Activated CD8-positive, alpha-beta memory T cell treated with anti-CD3 and anti-CD28 coated beads, Interleukin-2, amount 10 ng/mL, durations not matched to agents 7 days and 5 days (primary cell): ENCODE measurements at regions not wholly inside any gene's neighbourhood (a gene's known extent, or its start where the extent isn't known, plus 50 kb on each side); places are given as distances from the start of the nearest gene placed in this dataset.

Experiments
- ATAC-seq: fragments of 150-1000 bp; cut with Tn5 transposase; one replicate; pipeline ENCODE4 v1.10.0; 2021; ENCODE audit warnings: moderate library complexity
- CTCF ChIA-PET: fragments of 350-600 bp; sonication (Branson Sonifier 250); formaldehyde crosslinking; loops from one replicate; lab custom pipeline; 2021; ENCODE audit warnings: antibody characterized with exemption; lab: Charles Lee
- DNase-seq: peaks from one replicate; pipeline ENCODE4 v3.0.0-alpha.2; 2020
- H3K27ac Mint-ChIP-seq: one replicate; pipeline ENCODE4 v1.8.0; 2021; ENCODE audit warnings: mild to moderate bottlenecking, mixed read lengths
- H3K27me3 Mint-ChIP-seq: one replicate; pipeline ENCODE4 v1.8.0; 2021; ENCODE audit warnings: mixed read lengths
- H3K36me3 Mint-ChIP-seq: one replicate; pipeline ENCODE4 v1.8.0; 2021; ENCODE audit warnings: mild to moderate bottlenecking, mixed read lengths
- H3K4me1 Mint-ChIP-seq: one replicate; pipeline ENCODE4 v1.8.0; 2021; ENCODE audit warnings: mixed read lengths
- H3K4me3 Mint-ChIP-seq: one replicate; pipeline ENCODE4 v1.8.0; 2021; ENCODE audit warnings: mild to moderate bottlenecking, moderate library complexity, mixed read lengths
- H3K9me3 Mint-ChIP-seq: one replicate; pipeline ENCODE4 v1.8.0; 2022; ENCODE audit warnings: low read depth, mixed read lengths

- no peak overlapping the region for H3K4me3 Mint-ChIP-seq
- no peaks in the 10 kb centered on the region for H3K36me3 Mint-ChIP-seq
- no peak overlapping the region for H3K27ac Mint-ChIP-seq
- CTCF ChIA-PET = no interaction called here
- ATAC-seq = no peak
- H3K4me1 Mint-ChIP-seq = no peaks in the 10 kb centered on the region
- no peaks in the 10 kb centered on the region for H3K9me3 Mint-ChIP-seq
- no peak for DNase-seq
- H3K27me3 Mint-ChIP-seq = no peaks in the 10 kb centered on the region
Measured at GRCh38 chr4:10746371-10747171, 62.0 kb upstream of the CLNK start.

- CTCF ChIA-PET = no interaction called here
- H3K27me3 Mint-ChIP-seq = no peaks in the 10 kb centered on the region
- no peaks in the 10 kb centered on the region for H3K4me1 Mint-ChIP-seq
- H3K27ac Mint-ChIP-seq = no peak overlapping the region
- ATAC-seq (no peak), DNase-seq (no peak)
- H3K4me3 Mint-ChIP-seq = no peak overlapping the region
- H3K9me3 Mint-ChIP-seq = no peaks in the 10 kb centered on the region
- no peaks in the 10 kb centered on the region for H3K36me3 Mint-ChIP-seq
Measured at GRCh38 chr4:10743357-10743756, 58.8 kb upstream of the CLNK start.

- Mint-ChIP-seq H3K27ac (no peak overlapping the region), H3K4me1 (no peaks in the 10 kb centered on the region), H3K4me3 (no peak overlapping the region), H3K36me3 (no peaks in the 10 kb centered on the region), H3K9me3 (no peaks in the 10 kb centered on the region), H3K27me3 (no peaks in the 10 kb centered on the region)
- CTCF ChIA-PET = no interaction called here
- no peak for ATAC-seq
- DNase-seq = no peak
Measured at GRCh38 chr4:10741961-10742699, 57.6 kb upstream of the CLNK start.

GRCh38 chr4:10740891-10741620, 56.5 kb upstream of the CLNK start:
- Mint-ChIP-seq H3K36me3 (no peaks in the 10 kb centered on the region), H3K27me3 (peaks cover 2% of the 10 kb centered on the region), H3K4me3 (no peak overlapping the region), H3K4me1 (no peaks in the 10 kb centered on the region), H3K9me3 (no peaks in the 10 kb centered on the region), H3K27ac (no peak overlapping the region)
- CTCF ChIA-PET = no interaction called here
- DNase-seq (no peak), ATAC-seq (no peak)

- no peak for DNase-seq
- H3K4me3 Mint-ChIP-seq = no peak overlapping the region
- H3K27me3 Mint-ChIP-seq = peaks cover 2% of the 10 kb centered on the region
- no peaks in the 10 kb centered on the region for H3K9me3 Mint-ChIP-seq
- H3K4me1 Mint-ChIP-seq = no peaks in the 10 kb centered on the region
- no peak for ATAC-seq
- no peak overlapping the region for H3K27ac Mint-ChIP-seq
- CTCF ChIA-PET = no interaction called here
- H3K36me3 Mint-ChIP-seq = no peaks in the 10 kb centered on the region
Measured at GRCh38 chr4:10740251-10740650, 55.7 kb upstream of the CLNK start.

- ATAC-seq = no peak
- H3K4me1 Mint-ChIP-seq = no peaks in the 10 kb centered on the region
- H3K36me3 Mint-ChIP-seq = no peaks in the 10 kb centered on the region
- no peak overlapping the region for H3K4me3 Mint-ChIP-seq
- no peaks in the 10 kb centered on the region for H3K9me3 Mint-ChIP-seq
- CTCF ChIA-PET = no interaction called here
- H3K27me3 Mint-ChIP-seq = peaks cover 2% of the 10 kb centered on the region
- H3K27ac Mint-ChIP-seq = no peak overlapping the region
- no peak for DNase-seq
Measured at GRCh38 chr4:10738826-10739489, 54.4 kb upstream of the CLNK start.

GRCh38 chr4:10737337-10737736, 52.8 kb upstream of the CLNK start:
- DNase-seq (no peak), ATAC-seq (no peak)
- Mint-ChIP-seq H3K27me3 (peaks cover 8% of the 10 kb centered on the region), H3K4me3 (no peak overlapping the region), H3K4me1 (peaks cover 5% of the 10 kb centered on the region), H3K9me3 (no peaks in the 10 kb centered on the region), H3K27ac (no peak overlapping the region), H3K36me3 (no peaks in the 10 kb centered on the region)
- CTCF ChIA-PET = no interaction called here

GRCh38 chr4:10736895-10737294, 52.3 kb upstream of the CLNK start:
- H3K27ac Mint-ChIP-seq = no peak overlapping the region
- H3K4me3 Mint-ChIP-seq = no peak overlapping the region
- H3K9me3 Mint-ChIP-seq = no peaks in the 10 kb centered on the region
- ATAC-seq (no peak), DNase-seq (no peak)
- no peaks in the 10 kb centered on the region for H3K36me3 Mint-ChIP-seq
- H3K4me1 Mint-ChIP-seq = peaks cover 8% of the 10 kb centered on the region
- CTCF ChIA-PET = no interaction called here
- H3K27me3 Mint-ChIP-seq = peaks cover 8% of the 10 kb centered on the region

GRCh38 chr4:10736266-10736665, 51.7 kb upstream of the CLNK start:
- Mint-ChIP-seq H3K4me1 (peaks cover 12% of the 10 kb centered on the region), H3K4me3 (no peak overlapping the region), H3K27me3 (peaks cover 10% of the 10 kb centered on the region), H3K36me3 (no peaks in the 10 kb centered on the region), H3K9me3 (no peaks in the 10 kb centered on the region), H3K27ac (no peak overlapping the region)
- no peak for ATAC-seq
- CTCF ChIA-PET = no interaction called here
- DNase-seq = no peak

GRCh38 chr4:10734697-10735096, 50.1 kb upstream of the CLNK start:
- CTCF ChIA-PET = no interaction called here
- no peaks in the 10 kb centered on the region for H3K36me3 Mint-ChIP-seq
- ATAC-seq (no peak), DNase-seq (no peak)
- no peak overlapping the region for H3K27ac Mint-ChIP-seq
- H3K9me3 Mint-ChIP-seq = no peaks in the 10 kb centered on the region
- H3K4me1 Mint-ChIP-seq = peaks cover 25% of the 10 kb centered on the region
- peaks cover 11% of the 10 kb centered on the region for H3K27me3 Mint-ChIP-seq
- no peak overlapping the region for H3K4me3 Mint-ChIP-seq
